ENCODE measurements at regions not wholly inside any gene's neighbourhood (a gene's known extent, or its start where the extent isn't known, plus 50 kb on each side); places are given as distances from the start of the nearest gene placed in this dataset.

- CTCF ChIA-PET = no interaction called here
- BruUV-seq (replicated peaks) = no TSS peak
- no peaks in the 10 kb centered on the region for H3K4me1 ChIP-seq (ENCODE audit: control insufficient read depth in 1 of 2, insufficient read depth in 2 of 2, low read length in 2 of 2)
- H2AFZ ChIP-seq (ENCODE audit: low read depth, low read length, poor library complexity, severe bottlenecking) = no peak overlapping the region
- no peaks in the 10 kb centered on the region for H4K20me1 ChIP-seq (ENCODE audit: insufficient read depth)
- no peak overlapping the region for H3K4me3 ChIP-seq (replicated peaks in 1 of 2; ENCODE audit: low read depth in 1 of 2, low read length in 2 of 2)
- no peaks in the 10 kb centered on the region for H3K27me3 ChIP-seq (ENCODE audit: insufficient read depth, low read length)
- H3K9ac ChIP-seq (ENCODE audit: low read length) = no peak overlapping the region
- H3K79me2 ChIP-seq (ENCODE audit: insufficient read depth, low read length) = no peaks in the 10 kb centered on the region
- H3K36me3 ChIP-seq (ENCODE audit: control insufficient read depth in 1 of 2, insufficient read depth in 2 of 2, low read length in 2 of 2) = no peaks in the 10 kb centered on the region
- H3K9me2 ChIP-seq (ENCODE audit: insufficient read depth) = no peaks in the 10 kb centered on the region
- RAD21 ChIA-PET (ENCODE audit: low non-redundant PET in 1 of 2, low total read pairs in 2 of 2, uncharacterized antibody in 2 of 2, unreplicated experiment in 2 of 2) = no interaction called here
- ATAC-seq = no peak
- H3K9me3 ChIP-seq (ENCODE audit: control insufficient read depth in 1 of 2, insufficient read depth in 1 of 2, low read depth in 1 of 2, low read length in 2 of 2) = no peaks in the 10 kb centered on the region
- POLR2A ChIA-PET = no interaction called here
- intact Hi-C loops (cut with micrococcal nuclease) = no loop called here
- no peak for DNase-seq (ENCODE audit: low read depth, low spot score)
- TF ChIP-seq SIN3A (IDR thresholded peaks at IDR 0.05; ENCODE audit: low read depth) (no peak), ATF3 (IDR thresholded peaks at IDR 0.05) (no peak), EZH2phosphoT487 (IDR thresholded peaks at IDR 0.05; ENCODE audit: borderline replicate concordance) (no peak), TCF7L2 (IDR thresholded peaks at IDR 0.05; ENCODE audit: borderline replicate concordance, extremely low read depth, insufficient read depth, insufficient read length) (no peak), RAD21 (IDR thresholded peaks at IDR 0.05; ENCODE audit: low read depth) (no peak), REST (IDR thresholded peaks at IDR 0.05; ENCODE audit: low read depth) (no peak), FOSL1 (IDR thresholded peaks at IDR 0.05; ENCODE audit: low read depth) (no peak), ELF1 (IDR thresholded peaks at IDR 0.05; ENCODE audit: borderline replicate concordance, low read depth) (no peak), POLR2AphosphoS5 (IDR thresholded peaks at IDR 0.05; ENCODE audit: low read depth, low read length) (no peak), SRF (IDR thresholded peaks at IDR 0.05; ENCODE audit: low read depth) (no peak), CTCF (IDR thresholded peaks at IDR 0.05 in 2 of 3, conservative IDR thresholded peaks at IDR 0.05 in 1 of 3; ENCODE audit: borderline replicate concordance in 1 of 3, insufficient read depth in 1 of 3, low read depth in 2 of 3, low read length in 2 of 3) (no peak), YY1 (IDR thresholded peaks at IDR 0.05; ENCODE audit: extremely low read depth, insufficient replicate concordance, low read depth, low read length) (no peak), CBX3 (IDR thresholded peaks at IDR 0.05; ENCODE audit: low read depth) (no peak), POLR2A (IDR thresholded peaks at IDR 0.05; ENCODE audit: borderline replicate concordance, extremely low read depth, insufficient read depth, insufficient read length) (no peak), CEBPB (IDR thresholded peaks at IDR 0.05; ENCODE audit: low read depth) (no peak)
- H3K27ac ChIP-seq (ENCODE audit: low read depth, low read length) = no peak overlapping the region
- no peak overlapping the region for H3K4me2 ChIP-seq (ENCODE audit: low read length)
These were observed 492.2 kb upstream of the DAB1 start for GRCh38 chr1:57916041-57916440.
